DMS 273 (cell line): ENCODE measurements at regions not wholly inside any gene's neighbourhood (a gene's known extent, or its start where the extent isn't known, plus 50 kb on each side); places are given as distances from the start of the nearest gene placed in this dataset.

ENCODE experiments used
- DNase-seq: peaks from one replicate; lab custom pipeline; 2025; ENCODE audit not compliant: unreplicated experiment; lab: John Stamatoyannopoulos, UW

- no peak for DNase-seq
Measured at GRCh38 chr5:74200560-74200959, 440.0 kb downstream of the ENC1 start.

GRCh38 chr5:74199436-74200210 is 440.9 kb downstream of the ENC1 start:
- no peak for DNase-seq

GRCh38 chr5:74199005-74199404 is 441.5 kb downstream of the ENC1 start:
- DNase-seq, result no peak

- no peak for DNase-seq
Measured at GRCh38 chr5:74198156-74198555, 442.4 kb downstream of the ENC1 start.

- DNase-seq, result no peak
Measured at GRCh38 chr5:74196233-74196632, 444.3 kb downstream of the ENC1 start.

- DNase-seq, result peak; percentile 31
Measured at GRCh38 chr5:74194196-74194595, 446.3 kb downstream of the ENC1 start.

- DNase-seq, result no peak
Measured at GRCh38 chr5:74192606-74193299, 447.8 kb downstream of the ENC1 start.

GRCh38 chr5:74188351-74189105 is 452.0 kb downstream of the ENC1 start:
- DNase-seq, result no peak

GRCh38 chr5:74187757-74188156 is 452.8 kb downstream of the ENC1 start:
- DNase-seq, result no peak

GRCh38 chr5:74186356-74187315 is 453.9 kb downstream of the ENC1 start:
- DNase-seq, result no peak

GRCh38 chr5:74185599-74185998 is 454.9 kb downstream of the ENC1 start:
- DNase-seq, result no peak

GRCh38 chr5:74184649-74185048 is 455.9 kb downstream of the ENC1 start:
- DNase-seq, result no peak

GRCh38 chr5:74183041-74183440 is 457.5 kb downstream of the ENC1 start:
- DNase-seq, result no peak

GRCh38 chr5:74182603-74183002 is 457.9 kb downstream of the ENC1 start:
- DNase-seq, result no peak

GRCh38 chr5:74179701-74180100 is 460.8 kb downstream of the ENC1 start:
- peak; percentile 44 for DNase-seq

GRCh38 chr5:74179179-74179578 is 461.3 kb downstream of the ENC1 start:
- DNase-seq, result peak; percentile 98

GRCh38 chr5:74177961-74178360 is 462.6 kb downstream of the ENC1 start:
- DNase-seq, result no peak

- no peak for DNase-seq
Measured at GRCh38 chr5:74174366-74174765, 466.2 kb downstream of the ENC1 start.

GRCh38 chr5:74173665-74174064 is 466.9 kb downstream of the ENC1 start:
- DNase-seq, result no peak

- DNase-seq, result no peak
Measured at GRCh38 chr5:74173241-74173640, 467.3 kb downstream of the ENC1 start.

GRCh38 chr5:74169701-74170100 is 470.8 kb downstream of the ENC1 start:
- DNase-seq, result no peak
